ENCODE measurements at regions not wholly inside any gene's neighbourhood (a gene's known extent, or its start where the extent isn't known, plus 50 kb on each side); places are given as distances from the start of the nearest gene placed in this dataset.
"Not testable (repeated sequence)": the region's sequence is repeated elsewhere in the genome, so short reads cannot be mapped to it uniquely, and the experiment has no call there.

DNA sequence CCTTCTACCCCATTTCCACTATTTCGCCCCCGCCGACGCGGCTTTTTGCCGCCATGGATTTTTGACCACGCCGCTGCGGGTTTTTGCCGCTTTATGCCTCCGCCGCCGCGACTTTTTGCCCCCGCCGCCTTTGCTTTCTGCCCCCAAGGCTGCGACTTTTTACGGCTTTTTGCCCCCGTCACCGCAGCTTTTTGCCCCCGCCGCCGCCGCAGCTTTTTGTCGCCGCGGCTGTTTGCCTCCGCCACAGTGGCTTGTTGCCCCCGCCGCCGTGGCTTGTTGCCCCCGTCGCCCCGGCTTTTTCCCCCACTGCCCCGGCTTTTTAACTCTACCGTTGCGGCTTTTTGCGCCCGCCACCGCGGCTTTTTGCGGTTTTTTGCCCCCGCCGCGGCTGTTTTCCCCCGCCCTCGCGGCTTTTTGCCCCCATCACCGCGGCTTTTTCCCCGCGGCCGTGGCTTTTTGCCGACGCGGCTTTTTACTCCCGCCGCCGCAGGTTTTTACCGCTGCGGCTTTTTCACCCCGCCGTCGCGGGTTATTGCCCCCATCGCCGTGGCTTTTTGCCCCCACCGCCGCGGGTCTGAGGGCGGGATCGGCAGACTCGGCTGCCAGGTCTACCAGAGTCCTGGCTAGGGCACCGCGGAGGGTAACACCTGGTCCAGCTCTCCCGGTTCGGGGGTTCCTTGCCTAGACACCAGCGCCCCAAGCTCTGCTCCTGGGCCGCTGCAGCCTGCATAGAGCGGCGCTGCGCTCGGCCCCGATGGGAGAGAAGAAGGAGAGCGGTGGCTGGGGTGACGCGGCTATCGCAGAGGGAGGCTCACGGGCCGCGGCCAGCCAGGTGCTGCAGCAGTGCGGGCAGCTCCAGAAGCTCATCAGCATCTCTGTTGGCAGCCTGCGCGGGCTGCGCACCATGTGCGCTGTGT is 562.7 kb upstream of the WSB1 start:
- intact Hi-C loops (cut with micrococcal nuclease) = no loop called here
- no peaks in the 10 kb centered on the region for H3K36me3 ChIP-seq
- TF ChIP-seq CTCF (IDR thresholded peaks at IDR 0.05; ENCODE audit: borderline replicate concordance) = no peak
- H3K4me3 ChIP-seq = no peak overlapping the region
- no peaks in the 10 kb centered on the region for H3K4me1 ChIP-seq
- H3K9me3 ChIP-seq (replicated peaks) = peaks cover 4% of the 10 kb centered on the region
- no peak overlapping the region for H3K27ac ChIP-seq (replicated peaks)
- peaks cover 25% of the 10 kb centered on the region for H3K27me3 ChIP-seq (ENCODE audit: low read depth)
- no peak for DNase-seq

GRCh38 chr17:26731926-26732325 is 562.0 kb upstream of the WSB1 start:
- H3K4me1 ChIP-seq; intact Hi-C loops (cut with micrococcal nuclease); DNase-seq; H3K27ac ChIP-seq (replicated peaks); H3K4me3 ChIP-seq; H3K36me3 ChIP-seq: not testable (repeated sequence)
- peaks cover 10% of the 10 kb centered on the region for H3K9me3 ChIP-seq (replicated peaks)
- peaks cover 25% of the 10 kb centered on the region for H3K27me3 ChIP-seq (ENCODE audit: low read depth)

- DNase-seq; H3K36me3 ChIP-seq; H3K4me1 ChIP-seq; H3K4me3 ChIP-seq; H3K27ac ChIP-seq (replicated peaks); intact Hi-C loops (cut with micrococcal nuclease): not testable (repeated sequence)
- Histone ChIP-seq H3K9me3 (replicated peaks) (peaks cover 22% of the 10 kb centered on the region), H3K27me3 (ENCODE audit: low read depth) (peaks cover 25% of the 10 kb centered on the region)
These were observed 559.1 kb upstream of the WSB1 start for GRCh38 chr17:26734775-26735174.

DNA sequence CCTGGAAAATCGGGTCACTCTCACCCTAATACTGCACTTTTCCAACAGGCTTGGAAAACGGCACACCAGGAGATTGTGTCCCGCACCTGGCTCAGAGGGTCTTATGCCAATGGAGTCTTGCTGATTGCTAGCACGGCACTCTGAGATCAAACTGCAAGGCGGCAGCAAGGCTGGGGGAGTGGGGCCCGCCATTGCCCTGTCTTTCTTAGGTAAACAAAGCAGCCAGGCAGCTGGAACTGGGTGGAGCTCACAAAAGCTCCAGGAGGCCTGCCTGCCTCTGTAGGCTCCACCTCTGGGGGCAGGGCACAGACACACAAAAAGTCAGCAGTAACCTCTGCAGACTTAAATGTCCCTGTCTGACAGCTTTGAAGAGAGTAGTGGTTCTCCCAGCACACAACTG is 557.9 kb upstream of the WSB1 start:
- H3K4me3 ChIP-seq; H3K4me1 ChIP-seq; H3K36me3 ChIP-seq; H3K27ac ChIP-seq (replicated peaks); intact Hi-C loops (cut with micrococcal nuclease); DNase-seq: not testable (repeated sequence)
- Histone ChIP-seq H3K9me3 (replicated peaks) (peaks cover 27% of the 10 kb centered on the region), H3K27me3 (ENCODE audit: low read depth) (peaks cover 22% of the 10 kb centered on the region)

GRCh38 chr17:26765860-26766709 is 527.8 kb upstream of the WSB1 start:
- intact Hi-C loops (cut with micrococcal nuclease) = no loop called here
- Histone ChIP-seq H3K36me3 (no peaks in the 10 kb centered on the region), H3K27me3 (ENCODE audit: low read depth) (peaks cover 50% of the 10 kb centered on the region)

GRCh38 chr17:26766743-26767142 is 527.2 kb upstream of the WSB1 start:
- intact Hi-C loops (cut with micrococcal nuclease) = no loop called here
- Histone ChIP-seq H3K36me3 (no peaks in the 10 kb centered on the region), H3K4me1 (no peaks in the 10 kb centered on the region), H3K9me3 (replicated peaks) (no peaks in the 10 kb centered on the region), H3K4me3 (no peak overlapping the region), H3K27me3 (ENCODE audit: low read depth) (peaks cover 50% of the 10 kb centered on the region), H3K27ac (replicated peaks) (no peak overlapping the region)
- no peak for DNase-seq
- TF ChIP-seq CTCF (IDR thresholded peaks at IDR 0.05; ENCODE audit: borderline replicate concordance) = no peak

More at GRCh38 chr17:26765860-26766709, 527.8 kb upstream of the WSB1 start:
- H3K9me3 ChIP-seq (replicated peaks) = no peaks in the 10 kb centered on the region
- no peaks in the 10 kb centered on the region for H3K4me1 ChIP-seq
- no peak for TF ChIP-seq CTCF (IDR thresholded peaks at IDR 0.05; ENCODE audit: borderline replicate concordance)
- H3K27ac ChIP-seq (replicated peaks) = no peak overlapping the region
- no peak for DNase-seq
- no peak overlapping the region for H3K4me3 ChIP-seq
